ENCODE measurements at regions not wholly inside any gene's neighbourhood (a gene's known extent, or its start where the extent isn't known, plus 50 kb on each side); places are given as distances from the start of the nearest gene placed in this dataset.

DNA sequence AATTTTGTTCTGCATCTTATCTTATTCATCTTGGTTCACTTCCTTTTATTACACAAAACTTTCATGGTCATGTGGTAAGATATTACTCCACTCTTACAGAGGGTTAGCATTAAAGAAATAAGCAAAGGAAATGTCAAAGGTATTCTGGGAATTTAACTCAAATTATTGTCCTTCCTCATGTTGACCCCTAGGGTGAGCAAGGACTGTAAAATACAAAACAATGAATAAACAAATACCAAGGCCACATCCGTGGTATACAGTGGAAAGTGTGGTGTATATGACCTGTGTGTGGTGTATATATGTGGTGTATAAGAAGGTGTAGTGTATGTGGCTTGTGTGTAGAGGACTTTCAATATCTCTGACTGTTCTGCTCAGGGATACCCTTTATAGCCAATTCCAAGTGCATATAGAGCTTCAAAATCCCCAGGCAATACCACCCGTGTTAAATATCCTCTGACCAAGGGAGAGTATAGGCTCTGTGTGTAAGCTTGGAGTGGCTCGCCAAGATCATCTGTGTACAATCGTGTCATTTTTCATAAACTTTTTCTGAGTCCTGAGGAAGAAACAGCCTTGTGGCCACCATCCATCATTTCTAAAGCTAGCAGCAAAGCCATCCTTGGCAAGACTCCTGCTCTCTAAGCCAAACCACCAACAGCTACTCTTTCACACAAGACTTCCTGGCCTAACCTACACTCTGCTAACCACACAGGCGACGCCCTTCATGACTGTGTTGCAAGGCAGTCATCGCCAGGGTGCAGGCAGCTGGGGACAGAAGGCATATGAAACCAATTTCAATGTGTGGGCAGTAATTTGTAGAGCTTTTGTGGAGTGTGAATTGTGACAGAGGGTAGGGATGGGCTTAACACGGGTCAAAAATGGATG lies 548.0 kb downstream of the ETS1 start:
- DNase-seq (ENCODE audit: low spot score): peak; percentile 99

DNA sequence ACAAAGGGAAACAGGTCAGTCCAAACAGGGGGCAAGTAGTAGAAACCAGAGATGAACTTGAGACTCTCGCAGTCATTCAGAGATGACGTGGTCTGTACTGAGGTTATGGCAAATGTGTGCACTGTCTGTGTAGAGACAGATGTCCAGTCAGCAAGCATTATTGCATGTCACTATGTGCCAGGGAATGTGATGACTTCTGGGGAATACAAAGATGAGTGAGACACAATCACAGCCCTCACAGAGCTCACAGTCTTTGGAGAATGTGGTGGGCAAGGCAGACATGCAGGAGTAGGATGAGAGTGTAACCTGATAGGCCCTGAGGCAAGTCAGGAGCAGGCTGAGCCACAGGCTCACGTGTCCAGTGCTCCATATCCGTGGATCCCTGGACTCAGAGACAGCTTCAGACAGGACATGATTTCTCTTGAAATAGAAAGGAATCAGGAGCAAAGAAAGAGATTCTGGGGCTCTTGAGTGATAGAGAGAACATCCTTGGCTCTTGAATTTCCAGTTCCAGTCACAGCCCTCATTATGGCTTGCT lies 550.7 kb downstream of the ETS1 start:
- DNase-seq (ENCODE audit: low spot score): no peak

DNA sequence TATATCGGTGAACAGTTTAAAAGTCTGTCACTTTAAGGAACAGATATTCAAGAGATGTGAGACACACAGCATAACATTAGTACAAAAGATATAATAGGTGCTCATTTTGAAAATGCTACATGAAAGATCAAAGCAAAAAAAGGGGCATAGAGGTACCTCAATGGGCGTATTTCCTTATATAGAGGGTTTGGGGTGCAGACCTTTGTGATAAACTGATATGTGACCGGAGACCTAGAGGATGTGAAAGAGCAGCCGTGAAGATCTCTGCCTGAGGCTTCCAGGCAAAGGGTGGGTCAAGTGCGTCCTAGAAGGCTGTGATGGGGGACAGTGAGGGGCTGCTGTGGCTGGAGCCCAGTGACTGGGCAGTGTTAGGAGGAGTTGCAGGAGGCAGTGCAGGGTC lies 551.4 kb downstream of the ETS1 start:
- DNase-seq (ENCODE audit: low spot score): no peak

DNA sequence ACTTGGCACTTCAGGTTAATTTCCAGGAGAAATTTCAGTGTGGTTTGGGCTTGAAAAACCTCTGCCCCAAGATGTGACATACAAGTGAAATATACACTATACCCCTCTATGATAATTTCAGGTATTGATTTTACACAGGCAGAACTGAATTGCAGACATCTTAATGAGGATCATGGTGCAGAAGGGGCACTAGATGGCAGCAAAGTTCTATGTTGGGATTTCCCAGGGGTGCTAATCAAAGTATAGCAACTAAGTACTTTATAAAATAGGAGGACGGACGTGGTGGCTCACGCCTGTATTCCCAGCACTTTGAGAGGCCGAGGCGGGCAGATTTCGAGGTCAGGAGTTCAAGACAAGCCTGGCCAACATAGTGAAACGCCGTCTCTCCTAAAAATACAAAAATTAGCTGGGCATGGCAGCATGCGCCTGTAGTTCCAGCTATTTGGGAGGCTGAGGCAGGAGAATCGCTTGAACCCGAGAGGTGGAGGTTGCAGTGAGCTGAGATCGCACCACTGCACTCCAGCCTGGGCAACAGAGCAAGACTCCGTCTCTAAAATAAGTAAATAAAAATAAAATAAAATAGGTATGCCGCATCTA lies 555.7 kb downstream of the ETS1 start:
- DNase-seq (ENCODE audit: low spot score): peak; percentile 60

DNA sequence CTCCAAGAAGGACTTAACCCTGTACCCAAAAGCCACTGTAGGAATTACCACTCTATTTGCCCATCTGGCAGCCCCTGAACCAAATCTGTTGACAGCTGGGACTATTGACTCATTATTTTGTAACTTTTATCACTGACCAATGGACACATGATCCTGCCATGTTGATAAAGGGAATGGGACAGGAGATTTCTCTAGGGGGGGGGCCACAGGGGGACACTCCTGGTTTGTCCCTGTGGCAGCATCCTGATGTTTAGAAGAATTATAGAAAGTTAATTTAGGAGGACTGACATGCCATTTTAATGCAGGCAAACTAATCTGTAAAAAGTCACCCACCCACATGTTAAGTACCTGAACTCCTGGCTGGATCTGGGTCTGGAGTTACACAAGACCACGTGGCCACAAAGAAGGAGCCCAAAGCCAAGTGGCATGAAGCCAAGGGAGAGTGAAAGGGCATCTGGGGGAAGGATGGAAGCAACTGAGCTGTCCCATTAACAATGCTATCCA lies 558.1 kb downstream of the ETS1 start:
- no peak for DNase-seq (ENCODE audit: low spot score)

DNA sequence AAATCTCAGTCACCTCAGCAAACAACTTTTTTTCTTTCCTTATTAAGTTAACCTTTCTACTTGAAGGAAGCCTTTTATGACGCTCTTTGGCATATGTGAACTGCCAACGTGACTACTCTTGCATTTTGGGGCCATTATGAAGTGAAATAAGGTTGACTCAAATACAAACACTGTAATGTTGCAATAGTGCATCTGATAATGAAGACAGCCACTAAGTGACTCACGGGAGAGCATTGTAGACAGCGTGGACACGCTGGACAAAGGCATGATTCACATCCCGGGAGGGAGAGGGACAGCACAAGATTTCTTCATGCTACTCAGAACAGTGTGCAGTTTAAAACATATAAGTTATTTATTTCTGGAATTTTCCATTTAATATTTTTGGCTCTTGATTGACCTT lies 560.8 kb downstream of the ETS1 start:
- DNase-seq (ENCODE audit: low spot score): peak; percentile 74

DNA sequence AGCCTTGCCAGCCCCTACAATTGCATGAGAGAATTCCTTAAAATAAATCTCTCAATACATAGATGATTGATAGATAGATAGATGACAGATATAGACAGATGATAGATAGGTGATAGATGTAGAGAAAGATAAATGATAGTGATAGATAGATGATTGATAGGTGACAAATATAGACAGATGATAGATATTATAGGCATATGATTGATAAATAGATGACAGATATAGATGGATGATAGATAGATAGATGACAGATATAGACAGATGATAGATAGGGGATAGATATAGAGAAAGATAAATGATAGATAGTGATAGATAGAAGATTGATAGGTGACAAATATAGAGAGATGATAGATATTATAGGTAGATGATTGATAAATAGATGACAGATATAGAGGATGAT lies 564.6 kb downstream of the ETS1 start:
- DNase-seq (ENCODE audit: low spot score): no peak

DNA sequence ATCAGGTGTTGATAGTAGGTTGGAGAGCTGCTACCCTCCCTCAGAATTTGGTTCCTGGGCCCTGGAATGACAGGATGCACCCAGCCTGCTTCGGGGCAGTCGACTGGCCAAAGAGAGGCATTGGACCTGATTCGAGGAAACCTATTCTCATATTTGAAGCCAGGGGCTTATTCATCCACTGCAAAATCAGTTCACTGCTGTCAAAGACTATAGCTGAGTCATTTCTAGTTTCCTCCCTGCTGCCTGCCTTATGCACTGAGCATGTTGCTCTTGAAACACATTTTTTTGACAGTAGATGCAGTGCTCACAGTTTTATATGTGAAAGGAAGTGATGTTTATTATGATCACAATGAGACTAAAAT lies 565.4 kb downstream of the ETS1 start:
- no peak for DNase-seq (ENCODE audit: low spot score)

DNA sequence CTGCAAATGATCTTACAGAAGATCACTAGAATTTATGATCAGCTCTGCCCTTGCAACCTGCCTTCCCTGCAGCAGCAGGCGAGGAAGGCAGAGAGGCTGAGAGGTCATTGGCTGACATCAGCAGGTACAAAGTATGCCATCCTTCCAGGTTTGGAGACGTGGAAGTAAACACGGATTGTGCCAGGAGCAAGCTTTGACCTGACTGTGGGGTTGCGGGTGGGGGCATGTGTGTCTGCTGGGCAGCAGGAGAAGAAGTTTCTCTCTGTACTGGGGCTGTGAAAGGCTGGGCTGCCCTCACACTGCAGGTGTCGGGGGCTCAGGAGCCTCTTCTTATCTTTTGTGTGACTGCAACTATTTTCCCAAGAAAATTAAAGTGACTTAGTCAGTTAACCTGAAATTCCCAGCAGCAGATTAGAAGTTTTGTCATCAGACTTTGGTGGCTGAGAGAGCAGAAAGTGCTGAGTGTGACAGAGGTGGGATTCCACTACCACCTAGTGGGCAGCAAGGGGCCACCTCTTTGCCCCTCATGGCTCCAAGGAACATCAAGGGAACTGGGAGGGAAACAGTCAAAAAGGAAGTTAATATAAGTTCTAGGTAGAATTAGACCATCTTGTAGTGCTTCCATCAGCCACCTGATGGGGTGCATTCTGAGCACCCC lies 565.9 kb downstream of the ETS1 start:
- DNase-seq (ENCODE audit: low spot score): peak; percentile 17

DNA sequence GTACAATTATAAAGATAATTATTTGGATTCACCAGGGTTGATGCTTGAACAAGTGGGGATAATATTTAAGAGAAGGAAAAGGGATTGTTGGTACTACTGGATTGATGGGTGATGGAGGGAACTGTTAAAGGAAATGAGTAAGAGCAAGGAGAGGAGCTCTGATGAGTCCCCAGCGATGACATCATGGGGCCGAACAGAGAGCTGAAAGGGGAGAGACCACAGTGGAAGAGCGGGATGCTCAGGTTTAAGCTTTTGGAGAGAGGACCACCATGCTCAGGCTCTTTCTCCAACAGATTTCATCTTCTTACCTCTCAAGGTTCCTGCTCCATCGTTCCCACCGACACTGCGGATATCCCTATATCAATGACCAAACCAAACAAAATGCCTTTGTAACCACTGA lies 568.7 kb downstream of the ETS1 start:
- DNase-seq (ENCODE audit: low spot score): no peak

DNA sequence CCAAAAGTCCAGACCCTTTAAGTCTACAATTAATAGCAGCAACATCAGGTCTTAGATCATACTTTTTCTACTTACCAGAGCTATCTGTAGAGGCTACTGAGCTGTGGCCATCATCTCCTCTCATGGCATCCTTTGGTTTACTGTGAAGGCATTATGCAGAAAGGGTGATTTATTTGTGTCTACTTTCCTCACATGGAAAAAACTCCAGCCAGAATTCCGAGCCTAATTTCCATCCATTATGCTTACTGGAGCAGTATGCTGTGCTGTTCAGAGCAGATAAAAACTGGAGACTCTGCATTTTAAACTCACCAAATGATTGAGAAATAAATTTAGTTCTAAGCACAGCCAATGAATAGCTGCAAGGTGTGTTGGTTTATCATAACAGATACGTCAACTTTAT lies 581.8 kb downstream of the ETS1 start:
- no peak for DNase-seq (ENCODE audit: low spot score)

DNA sequence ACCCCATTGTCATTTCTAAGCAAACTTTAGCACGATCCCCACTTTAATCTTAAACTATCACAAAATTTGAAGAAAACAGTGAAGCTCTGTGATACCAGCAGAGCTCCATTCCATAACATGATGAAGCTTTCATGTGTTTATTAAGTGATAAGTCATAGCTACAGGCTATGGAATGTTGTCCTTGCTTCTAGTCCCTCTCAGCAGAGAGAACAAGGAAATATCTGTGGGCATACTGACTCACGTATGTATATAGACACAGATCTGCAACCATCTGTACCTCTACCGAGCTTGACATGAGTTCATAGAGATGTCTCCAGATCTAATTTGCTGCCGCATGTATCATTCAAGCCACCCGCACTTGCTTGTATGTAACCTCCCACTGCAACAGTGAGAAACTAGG lies 588.9 kb downstream of the ETS1 start:
- no peak for DNase-seq (ENCODE audit: low spot score)

DNA sequence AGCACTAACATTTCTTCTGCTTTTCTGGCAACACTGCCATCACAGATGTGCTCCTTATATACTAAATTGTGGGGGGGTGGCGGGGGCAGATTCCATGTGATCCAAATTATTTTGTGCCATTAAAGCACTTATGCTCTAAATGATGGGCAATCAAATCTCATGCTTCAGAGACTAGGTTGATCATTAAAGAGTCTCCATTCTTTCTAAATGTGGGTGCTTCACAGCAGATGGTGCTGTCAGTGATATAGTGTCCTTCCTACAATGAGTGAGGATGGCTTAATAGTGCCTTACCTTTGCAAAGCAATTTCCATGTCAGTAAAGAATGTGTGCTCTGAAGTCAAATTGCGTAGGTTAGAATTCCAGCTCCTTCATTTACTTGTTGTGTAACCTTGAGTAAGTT lies 589.8 kb downstream of the ETS1 start:
- DNase-seq (ENCODE audit: low spot score): no peak

DNA sequence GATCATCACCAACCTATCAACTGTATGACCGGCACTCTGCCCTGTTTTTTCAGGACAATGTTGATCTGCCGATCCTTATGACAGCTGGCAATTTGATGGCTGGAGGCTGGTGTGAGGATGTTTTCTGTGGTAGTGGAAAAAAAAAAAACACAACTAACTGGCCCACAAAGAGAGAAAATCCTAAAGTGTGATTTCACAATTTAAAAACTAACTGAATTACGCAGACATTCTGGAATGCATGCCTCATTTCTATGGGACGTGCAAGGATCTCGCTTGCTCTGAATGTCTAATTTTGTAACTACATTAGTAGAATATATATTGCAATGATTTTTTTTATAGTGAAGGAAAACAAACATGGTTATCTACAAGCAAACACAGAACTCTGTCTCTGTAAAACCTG lies 590.5 kb downstream of the ETS1 start:
- DNase-seq (ENCODE audit: low spot score): no peak

DNA sequence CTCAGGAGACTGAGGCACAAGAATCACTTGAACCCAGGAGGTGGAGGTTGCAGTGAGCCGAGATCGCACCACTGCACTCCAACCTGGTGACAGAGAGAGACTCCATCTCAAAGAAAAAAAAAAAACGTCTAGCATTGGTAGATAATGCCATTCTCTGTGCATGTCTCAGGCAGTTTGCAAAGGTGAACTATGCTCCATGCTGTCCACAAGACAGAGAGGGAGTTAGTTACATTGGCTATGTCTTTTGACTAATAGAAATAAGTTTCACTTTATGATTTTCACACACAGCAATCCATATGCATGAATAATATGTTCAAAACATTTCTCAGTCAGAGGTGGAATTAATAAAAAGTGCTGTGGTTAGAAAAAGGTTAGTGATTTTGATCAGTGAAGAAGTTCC lies 591.4 kb downstream of the ETS1 start:
- no peak for DNase-seq (ENCODE audit: low spot score)

DNA sequence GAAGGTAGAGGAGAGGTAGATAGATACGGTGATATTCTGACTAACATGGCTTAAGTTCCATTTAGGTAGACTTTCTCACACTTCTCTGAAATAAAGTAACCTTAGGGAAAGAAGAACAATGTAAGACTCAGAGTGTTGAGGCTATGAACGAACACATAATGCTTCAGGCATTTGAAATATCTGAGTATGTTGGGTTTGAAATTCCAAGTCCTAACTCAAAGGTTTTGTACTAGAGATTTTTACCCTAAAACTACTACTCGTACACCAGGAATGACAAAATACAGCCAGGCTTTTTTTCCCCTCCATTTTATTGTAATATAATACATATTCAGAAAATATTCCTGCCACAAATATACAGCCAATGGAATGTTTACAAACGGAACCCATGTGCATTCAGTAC lies 592.6 kb downstream of the ETS1 start:
- peak; percentile 7 for DNase-seq (ENCODE audit: low spot score)

DNA sequence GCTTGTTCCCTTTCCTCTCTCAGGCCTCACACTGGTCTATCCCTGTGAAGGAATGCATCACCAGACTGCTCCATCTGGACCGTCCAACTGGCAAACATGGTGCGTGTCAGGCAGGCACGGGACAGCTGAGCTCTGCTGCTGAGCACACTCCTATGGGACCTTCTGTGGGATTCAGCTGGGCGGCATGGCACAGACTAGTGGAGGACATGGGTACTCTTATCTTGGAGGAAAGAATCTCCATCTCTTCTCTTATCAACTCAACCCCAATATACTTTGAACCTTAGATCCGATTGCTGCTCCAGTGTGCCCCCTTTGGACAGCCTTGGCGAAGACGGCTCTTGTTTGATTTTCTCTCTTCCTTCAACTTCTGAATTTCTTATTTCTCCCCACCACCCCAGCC lies 593.6 kb downstream of the ETS1 start:
- DNase-seq (ENCODE audit: low spot score): no peak

DNA sequence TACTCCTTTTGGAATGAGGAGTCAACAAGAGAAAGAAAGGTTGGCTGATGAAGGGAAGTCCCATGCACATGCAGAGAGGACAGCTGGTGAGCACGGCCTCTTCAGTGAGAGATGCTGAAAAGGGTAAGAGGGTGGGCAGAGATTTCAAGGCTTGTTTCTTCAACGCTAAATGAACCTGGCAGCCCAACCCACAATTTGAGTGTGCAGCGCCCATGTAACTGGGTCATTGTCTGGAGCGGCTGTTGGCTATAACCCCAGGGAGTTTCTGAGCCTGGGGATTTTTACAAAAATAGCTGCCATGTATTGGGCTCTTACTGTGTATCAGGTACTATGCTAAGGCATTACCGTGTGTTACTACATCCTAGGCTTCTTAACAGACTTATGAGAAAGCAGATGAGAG lies 594.1 kb downstream of the ETS1 start:
- DNase-seq (ENCODE audit: low spot score): no peak

DNA sequence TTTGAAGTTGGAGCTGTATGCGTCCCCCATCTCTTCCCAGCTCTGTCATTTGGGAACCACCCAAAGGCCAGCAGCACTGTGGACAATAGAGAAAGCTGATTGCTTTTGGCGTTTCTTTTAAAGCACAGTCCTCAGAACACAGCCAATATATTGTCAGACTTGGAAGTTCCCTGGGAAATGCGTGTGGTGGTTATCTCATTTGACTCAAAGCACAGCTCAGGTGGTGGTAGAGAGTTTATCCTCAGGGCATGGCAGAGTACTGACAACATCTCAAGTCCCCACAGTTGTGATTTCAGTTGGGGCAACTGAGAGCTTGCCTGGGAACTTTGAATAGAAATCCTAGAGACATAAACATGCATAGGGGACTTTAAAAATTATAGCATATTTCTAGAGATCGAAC lies 601.3 kb downstream of the ETS1 start:
- DNase-seq (ENCODE audit: low spot score): no peak

DNA sequence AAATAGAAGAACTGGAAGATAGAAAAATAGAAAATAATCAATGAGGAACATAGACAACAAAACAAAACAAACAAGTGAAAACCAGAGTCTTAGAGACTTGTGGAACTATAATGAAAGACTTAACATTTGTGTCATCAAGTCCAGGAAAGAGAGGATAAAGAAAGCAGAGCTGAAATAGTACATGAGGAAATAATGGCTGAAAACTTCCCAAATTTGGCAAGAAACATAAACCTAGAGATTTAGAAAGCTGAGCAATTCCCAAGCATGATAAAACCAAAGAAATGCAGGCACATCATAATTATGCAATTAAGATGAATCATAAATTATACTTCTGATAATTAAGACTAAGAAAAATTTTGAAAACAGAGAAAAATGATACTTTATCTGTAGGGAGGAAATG lies 614.5 kb downstream of the ETS1 start:
- no peak for DNase-seq (ENCODE audit: low spot score)

DNA sequence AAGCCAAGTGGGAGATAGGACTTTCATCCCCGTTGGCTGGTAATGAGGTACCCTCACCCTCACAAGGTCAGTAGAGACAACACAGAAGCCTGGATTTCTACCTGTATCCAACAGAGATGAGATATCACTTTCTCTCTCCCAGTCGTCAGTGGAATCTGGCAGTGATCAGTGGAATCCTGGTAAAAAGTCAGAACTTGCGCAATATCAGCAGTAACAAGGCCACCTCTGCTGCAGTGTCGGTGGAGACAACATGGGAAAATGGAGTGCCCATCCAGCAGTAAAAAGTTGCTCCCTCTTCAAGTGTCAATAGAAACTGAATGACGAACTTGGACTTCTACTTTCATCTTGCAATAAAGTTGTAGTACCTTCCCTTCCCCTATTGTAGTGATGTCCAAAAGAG lies 615.9 kb downstream of the ETS1 start:
- DNase-seq (ENCODE audit: low spot score): no peak

DNA sequence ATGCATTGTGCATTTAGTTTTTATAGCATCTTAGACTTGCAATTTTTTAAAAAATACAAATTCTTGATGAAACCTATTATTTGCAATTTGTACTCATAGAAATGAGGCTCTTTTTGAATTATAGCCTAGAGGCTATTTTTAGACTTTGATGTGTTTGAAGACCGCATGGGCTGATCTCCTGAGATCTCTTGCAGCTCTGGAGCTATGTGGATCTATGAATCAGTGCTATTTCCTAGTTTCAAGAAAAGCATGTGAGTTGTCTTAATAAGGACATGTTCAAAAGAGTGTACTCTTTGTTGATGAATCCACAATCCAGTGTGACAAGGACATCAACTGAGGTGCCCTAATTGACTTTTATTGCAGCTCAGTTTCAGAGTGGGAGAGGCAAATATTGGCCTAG lies 620.5 kb downstream of the ETS1 start:
- no peak for DNase-seq (ENCODE audit: low spot score)
